GM13976 (cell line): ENCODE measurements at regions not wholly inside any gene's neighbourhood (a gene's known extent, or its start where the extent isn't known, plus 50 kb on each side); places are given as distances from the start of the nearest gene placed in this dataset.

Experiments used
- DNase-seq: peaks from one replicate; pipeline ENCODE4 v3.0.0; 2012; ENCODE audit warnings: low spot score
- in situ Hi-C: fragments of 300-500 bp; cut with MboI; formaldehyde crosslinking; loops from one replicate; pipeline ENCODE4 v1.12.0; 2022; ENCODE audit warnings: low sequenced_read_pairs, mixed read lengths, inconsistent platforms; ENCODE audit not compliant: unreplicated experiment
- TF ChIP-seq, protein P1 (sequence below): IDR thresholded peaks from 2 replicates; pipeline ENCODE4 v1.5.1; 2012; ENCODE audit warnings: borderline replicate concordance, mild to moderate bottlenecking; ENCODE audit not compliant: insufficient read depth; ENCODE audit errors: extremely low read depth, missing control alignments, control extremely low read depth

DNA sequence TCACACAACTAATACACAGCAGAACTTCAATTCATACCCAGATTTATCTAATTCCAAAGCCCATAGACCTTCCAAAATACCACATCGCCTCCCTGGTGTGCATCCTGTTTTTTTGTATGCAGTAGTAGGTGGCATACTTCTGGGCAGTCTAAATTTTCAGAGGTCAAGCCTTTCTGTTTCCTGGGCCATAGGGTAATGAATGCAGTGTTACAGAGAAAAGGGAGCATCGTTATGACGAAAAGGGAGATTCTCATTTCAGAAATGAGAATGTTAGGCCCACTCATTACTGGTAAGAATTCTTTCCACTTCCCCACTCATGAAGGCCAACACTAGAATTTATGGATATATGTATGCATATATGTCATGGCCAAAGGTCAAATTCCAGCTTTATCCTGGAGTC is 267.8 kb upstream of the ASIC2 start:
- in situ Hi-C loops = no loop called here
- no peak for DNase-seq
- TF ChIP-seq, protein P1, sequence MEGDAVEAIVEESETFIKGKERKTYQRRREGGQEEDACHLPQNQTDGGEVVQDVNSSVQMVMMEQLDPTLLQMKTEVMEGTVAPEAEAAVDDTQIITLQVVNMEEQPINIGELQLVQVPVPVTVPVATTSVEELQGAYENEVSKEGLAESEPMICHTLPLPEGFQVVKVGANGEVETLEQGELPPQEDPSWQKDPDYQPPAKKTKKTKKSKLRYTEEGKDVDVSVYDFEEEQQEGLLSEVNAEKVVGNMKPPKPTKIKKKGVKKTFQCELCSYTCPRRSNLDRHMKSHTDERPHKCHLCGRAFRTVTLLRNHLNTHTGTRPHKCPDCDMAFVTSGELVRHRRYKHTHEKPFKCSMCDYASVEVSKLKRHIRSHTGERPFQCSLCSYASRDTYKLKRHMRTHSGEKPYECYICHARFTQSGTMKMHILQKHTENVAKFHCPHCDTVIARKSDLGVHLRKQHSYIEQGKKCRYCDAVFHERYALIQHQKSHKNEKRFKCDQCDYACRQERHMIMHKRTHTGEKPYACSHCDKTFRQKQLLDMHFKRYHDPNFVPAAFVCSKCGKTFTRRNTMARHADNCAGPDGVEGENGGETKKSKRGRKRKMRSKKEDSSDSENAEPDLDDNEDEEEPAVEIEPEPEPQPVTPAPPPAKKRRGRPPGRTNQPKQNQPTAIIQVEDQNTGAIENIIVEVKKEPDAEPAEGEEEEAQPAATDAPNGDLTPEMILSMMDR = no peak

DNA sequence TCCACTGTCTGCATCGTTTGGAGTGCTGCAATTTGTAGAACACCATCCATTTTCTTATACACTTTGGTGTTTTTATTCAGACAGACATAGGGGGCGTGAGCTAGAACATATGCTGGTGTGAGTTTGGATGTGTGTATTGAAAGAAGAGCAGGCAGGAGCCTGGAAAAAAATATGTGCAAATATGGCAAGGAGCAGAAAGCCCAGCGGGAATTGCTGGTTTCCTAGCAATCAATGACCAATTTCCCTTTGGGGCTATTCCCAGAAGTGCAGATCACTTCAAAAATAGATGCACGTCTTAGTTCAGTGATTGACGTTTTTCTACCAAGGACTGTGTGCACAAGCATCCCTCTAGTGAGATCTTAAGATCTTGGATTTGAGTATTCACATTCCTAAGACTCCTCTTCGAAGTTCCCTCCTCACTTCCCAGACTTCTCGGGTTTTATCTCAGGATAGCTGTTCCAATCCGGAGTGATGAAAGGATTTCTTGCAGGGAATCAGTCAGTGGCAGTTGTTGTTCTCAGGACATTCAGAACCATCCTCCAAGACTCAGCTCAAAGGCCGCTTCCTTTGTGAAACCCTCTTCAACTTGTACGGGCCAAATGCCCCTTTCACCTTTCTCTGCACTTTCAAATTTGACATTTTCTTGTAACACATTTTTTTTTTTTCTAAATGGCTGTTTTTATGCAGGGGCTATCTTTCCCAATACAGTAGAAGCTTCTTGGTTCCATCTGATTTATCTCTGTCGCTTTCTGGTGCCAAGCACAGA is 268.7 kb upstream of the ASIC2 start:
- in situ Hi-C loops = no loop called here
- TF ChIP-seq, protein P1 = no peak
- no peak for DNase-seq

DNA sequence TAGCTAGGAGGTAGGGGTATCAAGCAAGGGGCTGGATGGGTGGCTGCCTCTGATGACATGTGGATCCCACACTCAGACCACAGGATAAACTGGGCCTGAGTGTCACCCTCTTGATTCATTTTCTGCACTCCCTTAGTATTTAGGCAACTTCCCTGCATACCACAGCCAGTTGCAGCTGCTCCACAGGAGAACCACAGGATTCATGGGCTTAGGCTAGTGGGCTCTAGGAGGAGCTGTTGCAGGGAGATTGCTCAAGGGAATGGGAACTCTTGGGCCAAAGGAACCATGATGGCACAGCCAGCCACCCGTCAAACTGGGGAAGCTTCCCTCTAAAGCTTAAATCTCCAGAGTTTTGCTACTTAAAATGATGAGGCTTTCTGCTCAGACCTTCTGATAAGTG is 269.7 kb upstream of the ASIC2 start:
- TF ChIP-seq, protein P1 = no peak
- in situ Hi-C loops = no loop called here
- DNase-seq = no peak

DNA sequence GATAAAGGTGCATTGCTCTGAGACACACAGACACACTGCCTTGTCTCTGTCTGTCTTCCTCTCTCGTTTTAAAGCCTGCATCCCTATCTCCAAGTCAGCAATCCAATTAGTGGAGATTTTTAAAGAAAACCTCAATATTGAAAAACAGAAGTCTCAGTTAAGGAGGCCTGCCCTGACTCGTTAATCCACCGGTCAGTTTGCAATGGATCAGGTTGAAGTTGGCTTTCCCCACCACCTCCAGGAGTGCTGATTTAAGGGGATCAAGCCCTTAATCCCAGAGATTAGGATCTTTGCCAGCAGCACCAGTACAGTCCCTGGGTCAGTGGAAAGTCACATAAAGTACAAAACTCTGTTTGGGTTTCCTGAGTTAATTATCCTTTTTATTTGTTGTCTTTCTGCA is 271.1 kb upstream of the ASIC2 start:
- in situ Hi-C loops = no loop called here
- TF ChIP-seq, protein P1 = no peak
- no peak for DNase-seq

DNA sequence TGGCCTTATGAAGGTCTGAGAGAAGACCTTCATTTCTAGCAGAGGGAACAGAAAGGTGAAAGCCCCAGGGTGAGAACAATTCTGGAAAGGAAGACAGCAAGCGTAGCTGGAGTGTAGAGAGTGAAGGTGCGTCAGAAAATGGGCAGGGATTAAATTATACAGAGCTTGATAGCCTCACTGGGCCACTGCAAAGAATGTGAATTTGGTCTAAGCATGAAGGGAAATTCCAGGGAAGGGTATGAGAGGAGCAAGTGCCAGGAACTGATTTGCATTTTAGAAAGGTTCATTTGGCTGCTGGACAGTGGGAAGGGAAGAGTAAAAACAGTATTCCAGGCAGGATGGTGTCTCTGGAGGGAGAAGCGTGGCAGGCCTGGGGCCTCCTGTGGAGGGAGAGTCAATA is 274.1 kb upstream of the ASIC2 start:
- TF ChIP-seq, protein P1 = no peak
- in situ Hi-C loops = no loop called here

DNA sequence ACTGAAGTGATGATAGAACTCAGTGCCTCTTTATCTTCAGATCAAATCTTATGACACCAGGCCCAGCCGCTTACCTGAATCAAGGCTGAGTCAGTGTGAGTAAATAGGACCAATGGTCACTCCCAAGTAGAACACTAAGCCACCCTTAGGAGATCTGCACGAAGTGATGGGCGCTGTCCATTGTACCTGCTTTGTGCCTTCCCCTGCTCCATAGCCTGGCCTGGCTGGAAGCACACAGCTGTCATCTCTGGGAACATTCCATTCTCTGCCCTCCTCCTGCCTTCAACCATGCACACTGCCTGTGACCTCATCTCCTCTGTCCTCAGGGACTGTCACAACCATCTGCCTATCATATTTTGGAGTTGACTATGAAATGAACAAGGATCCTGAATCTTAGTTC is 279.5 kb upstream of the ASIC2 start:
- in situ Hi-C loops = no loop called here
- DNase-seq = no peak
- TF ChIP-seq, protein P1 = no peak

More for the DNA sequence above, 274.1 kb upstream of the ASIC2 start:
- DNase-seq = no peak
